ENCODE measurements at regions not wholly inside any gene's neighbourhood (a gene's known extent, or its start where the extent isn't known, plus 50 kb on each side); places are given as distances from the start of the nearest gene placed in this dataset.

- no peak for DNase-seq (ENCODE audit: low spot score)
Observed at GRCh38 chr11:26234451-26234850, 97.5 kb upstream of the ANO3 start.

GRCh38 chr11:26243426-26243825 lies 88.5 kb upstream of the ANO3 start:
- DNase-seq (ENCODE audit: low spot score): no peak

- no peak for DNase-seq (ENCODE audit: low spot score)
Observed at GRCh38 chr11:26244207-26244606, 87.7 kb upstream of the ANO3 start.

- DNase-seq (ENCODE audit: low spot score): no peak
Observed at GRCh38 chr11:26245046-26245445, 86.9 kb upstream of the ANO3 start.

- DNase-seq (ENCODE audit: low spot score): no peak
Observed at GRCh38 chr11:26247340-26247739, 84.6 kb upstream of the ANO3 start.

GRCh38 chr11:26248661-26249060 lies 83.3 kb upstream of the ANO3 start:
- DNase-seq (ENCODE audit: low spot score): no peak

GRCh38 chr11:26254378-26254777 lies 77.6 kb upstream of the ANO3 start:
- DNase-seq (ENCODE audit: low spot score): no peak

GRCh38 chr11:26263769-26264168 lies 68.2 kb upstream of the ANO3 start:
- no peak for DNase-seq (ENCODE audit: low spot score)

GRCh38 chr11:26264266-26264665 lies 67.7 kb upstream of the ANO3 start:
- DNase-seq (ENCODE audit: low spot score): no peak

- no peak for DNase-seq (ENCODE audit: low spot score)
Observed at GRCh38 chr11:26268980-26269660, 62.8 kb upstream of the ANO3 start.

GRCh38 chr11:26271666-26272065 lies 60.3 kb upstream of the ANO3 start:
- DNase-seq (ENCODE audit: low spot score): no peak

- DNase-seq (ENCODE audit: low spot score): peak; percentile 73
Observed at GRCh38 chr11:26276798-26277424, 55.0 kb upstream of the ANO3 start.

GRCh38 chr11:26278354-26278753 lies 53.6 kb upstream of the ANO3 start:
- no peak for DNase-seq (ENCODE audit: low spot score)
